ENCODE measurements at regions not wholly inside any gene's neighbourhood (a gene's known extent, or its start where the extent isn't known, plus 50 kb on each side); places are given as distances from the start of the nearest gene placed in this dataset.

- DNase-seq (ENCODE audit: low read depth): no peak
Observed at GRCh38 chr6:141677598-141678211, 455.0 kb upstream of the GJE1 start.

- DNase-seq (ENCODE audit: low read depth): no peak
Observed at GRCh38 chr6:141675957-141676356, 456.8 kb upstream of the GJE1 start.

- no peak for DNase-seq (ENCODE audit: low read depth)
Observed at GRCh38 chr6:141669141-141669540, 463.6 kb upstream of the GJE1 start.

- DNase-seq (ENCODE audit: low read depth): no peak
Observed at GRCh38 chr6:141667580-141668309, 465.0 kb upstream of the GJE1 start.

GRCh38 chr6:141666187-141666586 lies 466.5 kb upstream of the GJE1 start:
- DNase-seq (ENCODE audit: low read depth): no peak

- no peak for DNase-seq (ENCODE audit: low read depth)
Observed at GRCh38 chr6:141664744-141665143, 468.0 kb upstream of the GJE1 start.

GRCh38 chr6:141659582-141659981 lies 473.1 kb upstream of the GJE1 start:
- DNase-seq (ENCODE audit: low read depth): no peak

- DNase-seq (ENCODE audit: low read depth): no peak
Observed at GRCh38 chr6:141658696-141659095, 474.0 kb upstream of the GJE1 start.

GRCh38 chr6:141657812-141658211 lies 474.9 kb upstream of the GJE1 start:
- DNase-seq (ENCODE audit: low read depth): no peak

- DNase-seq (ENCODE audit: low read depth): no peak
Observed at GRCh38 chr6:141653590-141653989, 479.1 kb upstream of the GJE1 start.

- no peak for DNase-seq (ENCODE audit: low read depth)
Observed at GRCh38 chr6:141641951-141642350, 490.8 kb upstream of the GJE1 start.

GRCh38 chr6:141641406-141641805 lies 491.3 kb upstream of the GJE1 start:
- no peak for DNase-seq (ENCODE audit: low read depth)

- DNase-seq (ENCODE audit: low read depth): no peak
Observed at GRCh38 chr6:141635621-141636020, 497.1 kb upstream of the GJE1 start.

GRCh38 chr6:141634269-141634668 lies 498.5 kb upstream of the GJE1 start:
- no peak for DNase-seq (ENCODE audit: low read depth)

GRCh38 chr6:141624301-141624700 lies 508.4 kb upstream of the GJE1 start:
- DNase-seq (ENCODE audit: low read depth): no peak

- DNase-seq (ENCODE audit: low read depth): no peak
Observed at GRCh38 chr6:141618180-141618581, 514.5 kb upstream of the GJE1 start.

- no peak for DNase-seq (ENCODE audit: low read depth)
Observed at GRCh38 chr6:141610741-141611140, 522.0 kb upstream of the GJE1 start.

GRCh38 chr6:141607956-141608355 lies 524.8 kb upstream of the GJE1 start:
- no peak for DNase-seq (ENCODE audit: low read depth)

- DNase-seq (ENCODE audit: low read depth): no peak
Observed at GRCh38 chr6:141598487-141598886, 534.2 kb upstream of the GJE1 start.

- DNase-seq (ENCODE audit: low read depth): no peak
Observed at GRCh38 chr6:141594874-141595273, 537.9 kb upstream of the GJE1 start.

GRCh38 chr6:141593311-141593710 lies 539.4 kb upstream of the GJE1 start:
- DNase-seq (ENCODE audit: low read depth): no peak

- no peak for DNase-seq (ENCODE audit: low read depth)
Observed at GRCh38 chr6:141587482-141588266, 545.1 kb upstream of the GJE1 start.

GRCh38 chr6:141580988-141581552 lies 551.7 kb upstream of the GJE1 start:
- no peak for DNase-seq (ENCODE audit: low read depth)
